H7 (cell line): ENCODE measurements at regions not wholly inside any gene's neighbourhood (a gene's known extent, or its start where the extent isn't known, plus 50 kb on each side); places are given as distances from the start of the nearest gene placed in this dataset.
"Not testable (repeated sequence)": the region's sequence is repeated elsewhere in the genome, so short reads cannot be mapped to it uniquely, and the experiment has no call there.

Experiments used
- DNase-seq: peaks from one replicate; pipeline ENCODE4 v3.0.0; 2012
- H3K27me3 ChIP-seq: 2 replicates; pipeline ENCODE4 v1.6.0; 2011; ENCODE audit warnings: mild to moderate bottlenecking, low read length; ENCODE audit not compliant: control insufficient read depth, insufficient read depth
- H3K36me3 ChIP-seq: replicated peaks from 2 replicates; pipeline ENCODE4 v1.5.1; 2011; ENCODE audit warnings: low read length; ENCODE audit not compliant: control insufficient read depth, insufficient read depth
- H3K4me3 ChIP-seq: 2 replicates; pipeline ENCODE4 v1.5.1; 2011; ENCODE audit warnings: low read depth, mild to moderate bottlenecking, control low read depth, low read length, moderate library complexity; ENCODE audit not compliant: insufficient read depth

DNA sequence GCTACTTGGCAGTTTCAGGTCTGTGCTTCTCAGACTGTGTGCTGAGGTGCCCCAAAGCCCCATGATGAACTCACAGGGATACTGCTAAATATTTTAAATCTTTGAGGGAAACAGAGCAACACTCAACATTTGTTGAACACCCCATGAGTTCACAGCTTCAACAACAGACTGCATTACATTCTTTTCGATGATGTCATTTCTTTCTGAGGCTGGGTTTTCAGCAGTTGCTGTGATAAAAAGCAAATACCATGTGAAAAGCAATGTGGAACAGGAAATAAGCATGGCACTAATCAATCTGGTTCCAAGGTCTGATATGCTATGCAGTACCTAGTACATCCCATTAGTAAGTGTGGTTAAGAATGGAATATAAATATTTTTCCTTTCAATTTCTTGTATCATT lies 82.7 kb downstream of the RPL27A start:
- Histone ChIP-seq H3K27me3 (no peaks in the 10 kb centered on the region), H3K36me3 (no peaks in the 10 kb centered on the region), H3K4me3 (no peak overlapping the region)
- no peak for DNase-seq

DNA sequence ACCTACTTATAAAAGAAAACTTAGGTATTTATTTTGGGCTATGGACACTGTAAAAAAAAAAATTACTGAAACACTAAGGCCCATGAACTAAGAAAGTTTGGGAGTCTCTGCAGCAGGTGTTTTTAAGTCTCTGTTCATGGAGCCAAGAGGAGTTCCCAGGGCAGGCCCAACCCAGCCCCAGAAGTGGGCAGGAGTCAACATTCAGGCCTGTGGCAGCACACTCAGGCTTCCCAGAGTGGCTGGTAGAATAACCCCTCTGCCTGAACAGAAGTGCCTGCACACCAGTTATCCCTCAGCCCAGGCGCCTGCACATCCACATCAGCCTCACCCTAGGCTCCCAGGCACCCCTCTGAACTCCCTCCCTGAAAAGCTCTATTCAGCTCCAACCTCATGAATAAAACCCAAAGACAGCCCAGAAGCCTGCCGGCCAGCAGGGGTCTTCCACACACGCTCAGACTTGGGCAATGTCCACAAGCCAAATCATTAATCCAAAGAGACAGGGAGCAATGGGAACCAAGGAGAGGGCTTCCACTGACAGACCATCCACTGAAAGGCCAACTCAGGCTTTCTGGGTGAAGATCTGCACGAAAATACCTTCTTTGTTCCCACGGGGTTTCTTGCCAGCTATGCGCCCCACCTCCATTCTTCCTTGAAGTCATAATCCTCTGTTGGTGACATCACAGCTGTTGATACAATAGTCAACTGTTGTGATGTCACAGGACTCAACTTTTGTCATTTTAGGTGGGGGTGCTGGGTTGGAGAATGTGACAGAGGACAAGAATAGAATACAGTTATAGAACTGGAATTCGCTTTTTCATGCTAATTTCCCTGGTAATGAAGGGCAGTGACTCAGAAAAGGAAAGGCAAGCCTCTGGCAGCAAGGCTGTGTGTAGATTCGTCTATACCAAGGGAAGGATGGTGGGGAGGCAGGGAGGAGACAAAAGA lies 83.7 kb downstream of the RPL27A start:
- H3K27me3 ChIP-seq: no peaks in the 10 kb centered on the region
- no peak for DNase-seq
- H3K36me3 ChIP-seq: no peaks in the 10 kb centered on the region
- H3K4me3 ChIP-seq: no peak overlapping the region

- Histone ChIP-seq H3K36me3 (no peaks in the 10 kb centered on the region), H3K27me3 (no peaks in the 10 kb centered on the region), H3K4me3 (no peak overlapping the region)
- DNase-seq: no peak
These were observed 84.4 kb downstream of the RPL27A start for GRCh38 chr11:8766988-8767374.

DNA sequence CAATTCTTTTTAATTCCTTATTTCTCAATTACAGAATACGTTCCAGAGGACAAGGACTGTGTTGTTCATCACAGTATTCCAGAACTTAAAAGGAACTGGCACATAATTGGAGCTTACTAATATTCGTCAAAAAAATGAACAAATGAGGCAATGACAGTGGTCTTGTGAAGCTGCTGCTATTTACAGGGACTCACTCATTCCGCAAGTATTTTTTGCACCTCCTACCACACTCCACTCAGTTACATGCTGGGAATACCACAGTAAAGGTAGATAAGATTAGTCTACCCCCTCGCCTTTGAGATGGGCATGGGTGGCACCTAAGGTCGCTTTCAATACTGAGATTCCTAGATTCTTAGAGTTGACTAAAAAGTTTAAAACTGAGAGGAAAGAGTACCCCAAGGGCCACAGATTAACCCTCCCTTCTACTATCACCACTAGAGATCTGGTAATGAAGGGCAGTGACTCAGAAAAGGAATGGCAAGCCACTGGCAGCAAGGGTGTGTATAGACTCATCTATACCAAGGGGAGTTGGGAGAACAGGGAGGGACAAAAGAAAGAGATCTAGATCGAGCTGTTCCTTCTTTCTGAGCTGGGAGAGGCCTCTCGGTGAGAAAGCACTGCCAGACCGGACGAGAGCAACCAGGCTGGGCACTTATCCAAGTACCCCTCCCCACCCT lies 85.0 kb downstream of the RPL27A start:
- H3K4me3 ChIP-seq: no peak overlapping the region
- no peak for DNase-seq
- no peaks in the 10 kb centered on the region for H3K27me3 ChIP-seq
- H3K36me3 ChIP-seq: no peaks in the 10 kb centered on the region

DNA sequence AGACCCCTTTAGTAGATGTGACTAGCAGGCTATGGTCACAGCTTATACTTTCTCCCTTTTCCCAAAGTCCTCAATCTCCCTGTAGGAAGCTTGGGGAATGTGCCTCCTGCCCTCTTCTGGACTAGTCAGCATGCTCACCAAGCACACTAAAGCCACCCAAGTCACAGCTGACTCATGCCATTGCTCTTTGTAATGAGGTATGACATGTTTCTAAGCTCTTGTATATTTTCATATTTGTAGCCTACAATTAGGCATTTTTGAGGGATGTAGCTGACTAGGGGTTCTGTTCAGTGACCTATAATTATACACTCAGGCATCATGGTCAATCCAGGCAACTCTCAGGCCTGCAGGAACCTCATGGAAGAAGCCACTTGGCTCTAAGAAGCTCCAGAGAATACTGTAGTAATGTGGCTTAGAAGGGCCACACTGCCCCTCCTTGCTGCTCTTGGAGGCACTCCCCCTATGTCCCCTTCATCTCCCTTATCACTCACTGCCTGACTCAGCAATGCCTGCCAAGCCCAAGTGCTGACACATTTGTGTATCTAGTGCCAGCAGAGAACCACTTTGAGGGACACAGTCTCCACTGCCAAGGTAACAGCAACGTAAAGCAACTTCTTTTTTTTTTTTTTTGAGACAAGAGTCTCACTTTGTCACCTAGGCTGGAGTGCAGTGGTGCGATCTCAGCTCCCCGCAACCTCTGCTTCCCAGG lies 86.2 kb downstream of the RPL27A start:
- H3K4me3 ChIP-seq: no peak overlapping the region
- no peak for DNase-seq
- no peaks in the 10 kb centered on the region for H3K36me3 ChIP-seq
- H3K27me3 ChIP-seq: no peaks in the 10 kb centered on the region

DNA sequence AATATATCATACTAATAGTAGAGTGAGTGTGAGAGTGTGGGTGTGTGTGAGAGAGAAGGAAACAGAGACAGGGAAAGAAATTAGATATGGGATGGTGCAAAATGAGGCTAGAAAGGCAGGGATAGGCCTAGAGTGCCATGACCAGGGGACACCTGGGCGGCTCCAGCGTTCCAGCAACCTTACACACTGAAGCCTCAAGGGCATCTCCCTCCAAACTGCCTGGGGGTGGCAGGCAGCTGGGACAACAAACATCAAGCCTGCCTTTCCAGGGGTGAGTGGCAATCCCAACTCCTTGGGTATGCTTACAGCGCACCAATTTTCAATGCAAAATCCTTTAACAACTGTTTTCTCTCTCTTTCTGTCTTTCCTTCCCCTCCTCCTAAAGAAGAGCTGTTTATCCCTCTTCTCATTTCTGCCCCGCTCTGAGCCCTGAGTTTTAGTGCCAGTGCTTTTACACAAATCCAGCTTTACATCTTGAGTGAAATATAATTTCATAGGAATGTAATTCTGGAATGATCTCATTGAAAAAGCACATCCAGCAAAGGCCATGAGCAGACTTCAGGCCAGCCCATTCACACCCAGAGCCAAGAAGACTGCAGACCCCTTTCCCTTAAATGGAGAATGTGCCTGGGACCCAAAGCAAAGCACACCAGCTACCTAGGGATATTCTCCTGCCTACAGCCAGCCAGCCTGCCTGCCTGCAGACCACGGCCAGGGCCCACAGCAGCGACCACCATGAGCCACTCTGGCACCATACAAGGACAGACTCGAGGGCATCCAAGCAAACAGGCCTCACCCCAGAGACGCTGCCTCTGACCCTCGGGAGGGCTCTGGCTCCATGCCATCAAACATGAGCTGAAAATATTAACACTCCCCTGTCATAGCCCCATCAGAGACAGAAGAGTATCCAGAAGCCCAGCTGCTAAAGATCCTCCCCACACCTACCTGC lies 90.3 kb downstream of the RPL27A start:
- Histone ChIP-seq H3K4me3 (no peak overlapping the region), H3K36me3 (no peaks in the 10 kb centered on the region), H3K27me3 (no peaks in the 10 kb centered on the region)
- no peak for DNase-seq

DNA sequence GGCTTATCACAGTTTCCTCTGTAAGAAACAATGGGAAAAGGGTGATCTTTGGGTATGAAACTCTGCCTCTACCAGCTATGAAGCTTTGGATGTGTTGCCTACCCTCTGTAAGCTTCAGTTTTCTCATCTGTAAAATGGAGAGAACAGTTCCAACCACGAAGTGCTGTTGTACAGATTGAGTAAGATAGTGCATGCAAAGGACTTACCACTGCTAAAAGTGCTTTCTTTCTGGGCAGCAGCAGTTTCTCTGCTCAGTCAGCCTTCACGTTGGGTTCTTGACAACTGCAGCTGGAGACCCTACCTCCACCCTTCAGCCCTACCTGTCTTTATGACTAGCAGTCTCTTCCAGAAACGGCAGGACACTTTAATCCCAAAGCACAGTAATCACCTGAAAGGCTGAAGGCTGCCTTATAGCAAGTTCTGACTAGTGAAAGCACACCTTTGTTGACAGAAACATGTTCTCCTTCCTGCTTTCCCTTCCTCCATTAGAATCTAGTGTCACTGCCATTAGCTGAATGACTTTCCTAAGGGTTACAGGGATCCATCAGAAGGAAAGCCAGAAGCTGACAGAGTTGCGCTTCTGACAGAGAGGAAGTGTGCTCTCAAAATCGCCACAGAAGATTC lies 91.4 kb downstream of the RPL27A start:
- H3K36me3 ChIP-seq: no peaks in the 10 kb centered on the region
- no peak for DNase-seq
- H3K4me3 ChIP-seq: no peak overlapping the region
- no peaks in the 10 kb centered on the region for H3K27me3 ChIP-seq

GRCh38 chr11:8774916-8775315 lies 92.3 kb downstream of the RPL27A start:
- not testable (repeated sequence) for H3K36me3 ChIP-seq, H3K4me3 ChIP-seq, DNase-seq, H3K27me3 ChIP-seq

DNA sequence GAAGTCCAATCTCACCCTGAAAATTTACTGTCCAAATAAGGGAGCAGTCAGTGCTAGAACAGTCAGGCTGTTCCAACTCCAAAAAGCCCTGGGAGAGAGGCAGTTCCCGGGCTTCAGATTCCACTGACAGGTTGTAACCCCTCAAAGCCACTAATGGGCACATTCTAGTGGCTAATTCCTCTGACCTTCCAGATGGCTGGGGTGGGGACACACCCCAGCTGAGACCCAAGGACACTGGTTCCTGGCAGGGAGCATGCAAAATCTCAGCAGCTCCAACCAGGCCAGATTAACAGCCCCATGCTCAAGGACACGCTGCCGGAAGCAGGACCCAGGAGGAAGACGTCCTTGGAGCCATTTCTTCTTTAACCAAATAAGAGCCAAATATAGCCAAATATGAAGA lies 92.7 kb downstream of the RPL27A start:
- Histone ChIP-seq H3K4me3 (no peak overlapping the region), H3K36me3 (no peaks in the 10 kb centered on the region), H3K27me3 (no peaks in the 10 kb centered on the region)
- DNase-seq: no peak

- H3K4me3 ChIP-seq: no peak overlapping the region
- no peaks in the 10 kb centered on the region for H3K27me3 ChIP-seq
- no peak for DNase-seq
- no peaks in the 10 kb centered on the region for H3K36me3 ChIP-seq
These were observed 93.1 kb downstream of the RPL27A start for GRCh38 chr11:8775734-8776133.

- no peak for DNase-seq
- Histone ChIP-seq H3K4me3 (no peak overlapping the region), H3K36me3 (no peaks in the 10 kb centered on the region), H3K27me3 (no peaks in the 10 kb centered on the region)
These were observed 93.6 kb downstream of the RPL27A start for GRCh38 chr11:8776209-8776608.

- DNase-seq: no peak
- Histone ChIP-seq H3K4me3 (no peak overlapping the region), H3K36me3 (no peaks in the 10 kb centered on the region), H3K27me3 (no peaks in the 10 kb centered on the region)
These were observed 95.5 kb downstream of the RPL27A start for GRCh38 chr11:8777907-8778767.

DNA sequence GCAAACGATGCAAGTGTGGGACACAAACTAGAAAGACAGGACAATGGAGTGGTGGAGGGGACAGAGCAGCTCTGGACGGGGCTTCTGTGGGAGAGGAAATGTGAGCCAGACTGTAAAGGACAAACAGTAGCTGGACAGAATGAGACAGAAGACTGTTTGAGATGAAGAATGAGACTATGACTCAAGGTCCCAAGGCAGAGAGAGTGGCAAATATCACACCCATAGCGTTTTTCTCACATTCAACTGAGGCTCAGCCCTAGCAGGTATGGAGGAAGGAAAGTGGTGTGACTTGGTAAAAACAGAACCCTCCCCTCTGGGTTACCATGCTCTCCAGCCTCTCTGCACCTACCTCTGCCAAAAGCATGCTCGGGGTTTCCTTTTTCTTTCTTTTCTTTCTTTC lies 96.5 kb downstream of the RPL27A start:
- H3K36me3 ChIP-seq: no peaks in the 10 kb centered on the region
- no peaks in the 10 kb centered on the region for H3K27me3 ChIP-seq
- DNase-seq: no peak
- no peak overlapping the region for H3K4me3 ChIP-seq
